GM19351 (cell line): ENCODE measurements at regions not wholly inside any gene's neighbourhood (a gene's known extent, or its start where the extent isn't known, plus 50 kb on each side); places are given as distances from the start of the nearest gene placed in this dataset.

Source experiments
- ATAC-seq: cut with Tn5 transposase; IDR thresholded peaks from one replicate; pipeline ENCODE4 v1.9.1; 2021; ENCODE audit warnings: mild to moderate bottlenecking, moderate library complexity; ENCODE audit not compliant: unreplicated experiment

DNA sequence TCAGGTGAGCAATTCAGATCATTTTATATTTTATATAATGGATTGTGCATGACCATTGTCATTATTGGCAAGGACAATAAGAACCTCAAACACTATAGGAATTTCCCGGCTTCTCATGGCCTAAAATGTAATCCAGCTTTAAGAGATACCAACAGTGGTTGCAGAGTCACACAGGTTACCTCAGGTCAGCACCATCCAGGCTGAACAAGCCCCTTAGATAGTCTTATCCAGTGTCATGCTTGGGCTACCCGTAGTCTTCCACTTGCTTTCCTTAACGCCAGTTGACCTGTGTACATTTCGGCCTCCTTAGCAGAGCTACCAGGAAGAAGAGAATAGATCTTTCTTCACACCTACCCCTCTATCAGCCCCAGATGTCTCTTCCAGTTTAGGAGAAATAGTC lies 293.3 kb upstream of the SYT4 start:
- no peak for ATAC-seq

DNA sequence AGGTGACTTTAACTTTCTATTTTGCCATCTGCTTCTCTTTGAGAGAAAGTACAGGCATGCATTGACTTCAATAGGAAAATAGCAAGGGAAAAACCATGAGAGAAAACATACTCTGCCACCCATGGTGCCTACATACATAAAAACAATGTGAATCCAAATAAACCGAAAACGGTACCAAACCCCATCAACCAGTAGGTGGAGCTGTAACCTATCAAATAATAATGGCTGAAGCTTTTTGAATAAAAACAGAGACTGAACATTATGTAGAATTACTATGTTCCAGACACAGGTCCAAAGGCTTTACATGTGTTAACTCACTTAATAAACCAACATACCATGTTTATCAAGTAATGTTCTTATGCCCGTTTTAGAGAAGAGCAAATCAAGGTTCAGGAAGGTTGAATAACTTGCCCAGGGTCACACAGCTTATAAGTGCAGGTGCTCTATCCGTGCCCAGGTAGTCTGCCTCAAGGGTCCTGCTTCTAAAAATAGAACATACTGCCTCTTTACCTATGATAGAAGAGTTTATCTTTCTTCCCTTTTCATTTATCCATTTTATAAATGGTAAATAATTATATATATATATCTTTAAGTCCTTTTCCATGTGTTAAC lies 293.9 kb upstream of the SYT4 start:
- ATAC-seq: peak; percentile 56

DNA sequence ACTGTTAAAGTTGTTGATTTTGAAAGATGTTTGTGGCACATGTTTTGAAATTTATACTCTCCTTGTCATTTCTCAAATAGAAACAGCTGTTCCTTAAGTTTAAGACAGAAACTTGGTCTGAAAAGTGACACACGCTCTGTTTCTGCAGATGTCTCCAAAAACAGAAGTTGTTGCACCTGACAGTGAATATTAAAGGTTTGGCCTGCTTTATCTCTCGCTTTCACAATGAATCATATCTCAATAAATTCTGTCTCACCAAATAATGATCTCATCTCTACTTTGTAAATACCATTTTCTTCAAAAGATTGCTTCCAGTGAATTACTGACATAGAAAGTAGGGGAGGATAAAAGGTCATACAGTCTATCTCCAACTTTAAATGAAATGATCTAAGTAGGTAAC lies 294.9 kb upstream of the SYT4 start:
- ATAC-seq: peak; percentile 85

DNA sequence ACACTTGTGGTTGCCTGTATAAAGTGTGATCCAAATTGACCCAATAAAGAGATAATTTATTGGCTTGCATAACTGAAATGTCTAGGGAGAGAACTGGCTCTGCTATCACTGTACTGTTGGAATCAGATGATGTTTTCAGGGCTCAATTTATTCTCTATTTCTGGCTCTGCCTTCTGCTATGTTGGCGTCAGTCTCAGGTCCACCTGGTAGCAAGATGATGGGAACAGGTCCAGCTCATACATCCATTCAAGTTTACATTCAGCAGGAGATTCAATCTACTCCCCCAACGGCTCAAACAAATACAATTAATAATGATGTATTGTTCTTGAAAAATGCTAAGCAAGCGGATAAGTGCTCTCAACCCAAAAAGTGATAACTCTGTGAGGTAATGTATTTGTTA lies 297.7 kb upstream of the SYT4 start:
- ATAC-seq: no peak

DNA sequence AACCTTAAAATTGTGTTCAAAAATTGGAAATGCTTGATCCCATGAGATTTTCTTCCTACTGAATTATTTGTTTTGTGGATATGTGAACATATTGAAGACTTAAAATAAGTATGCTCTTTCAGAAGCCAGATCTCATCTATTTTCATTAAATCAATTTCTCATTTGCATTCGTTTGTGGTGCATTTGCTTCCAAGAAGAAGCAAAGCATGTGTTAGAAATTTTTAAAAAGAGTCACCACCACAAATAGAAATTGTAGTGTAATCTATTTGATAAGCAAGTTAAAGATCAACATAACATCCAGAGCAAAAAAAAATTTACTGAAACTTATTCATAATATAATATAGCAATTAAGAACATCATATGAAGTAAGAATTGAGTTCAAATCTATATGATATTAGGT lies 300.9 kb upstream of the SYT4 start:
- ATAC-seq: no peak

DNA sequence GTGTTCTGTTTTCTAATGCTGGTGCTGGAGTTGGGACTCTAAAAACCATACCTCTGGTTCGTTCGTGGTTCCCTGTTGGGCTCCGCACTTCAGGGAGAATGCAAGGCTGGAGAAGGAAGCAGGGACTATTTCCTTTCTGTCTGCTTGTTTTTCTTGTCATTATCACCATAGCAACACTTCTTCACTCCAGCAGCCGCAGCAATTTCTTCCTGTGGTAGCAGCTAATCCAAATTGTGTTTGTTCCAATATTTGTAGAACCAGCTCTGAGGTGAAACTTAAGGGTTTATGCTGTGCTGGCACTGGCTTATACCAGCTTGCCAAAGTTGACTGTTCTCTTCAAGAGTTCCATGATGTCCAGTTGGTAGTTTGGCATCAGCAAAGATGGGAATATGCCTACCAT lies 301.4 kb upstream of the SYT4 start:
- ATAC-seq: no peak

DNA sequence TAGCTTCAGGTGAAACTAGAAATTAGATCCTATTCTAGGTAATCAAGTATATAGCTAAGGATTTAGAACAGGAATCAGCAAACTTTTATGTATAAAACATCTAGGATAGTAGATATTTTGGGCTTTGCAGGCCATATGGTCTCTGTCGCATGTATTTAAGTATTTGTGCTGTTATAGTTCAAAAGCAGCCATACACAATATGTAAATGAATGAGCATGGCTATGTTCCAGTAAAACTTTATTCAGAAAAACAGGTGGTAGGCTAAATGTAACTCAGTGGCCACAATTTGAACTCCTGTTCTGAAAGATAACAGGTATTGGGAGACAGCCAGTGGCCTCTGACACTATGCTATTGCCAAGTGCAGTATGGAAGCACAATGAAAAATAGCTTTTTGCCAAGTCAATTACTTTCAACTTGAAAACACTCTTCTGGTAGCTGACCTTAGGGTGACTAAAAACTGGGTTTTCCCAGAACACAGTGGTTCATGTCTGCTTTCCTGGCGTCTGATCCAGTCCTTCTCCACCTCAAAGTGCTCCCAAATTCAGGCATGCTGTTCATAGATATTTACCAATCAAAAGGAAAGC lies 304.7 kb upstream of the SYT4 start:
- no peak for ATAC-seq

DNA sequence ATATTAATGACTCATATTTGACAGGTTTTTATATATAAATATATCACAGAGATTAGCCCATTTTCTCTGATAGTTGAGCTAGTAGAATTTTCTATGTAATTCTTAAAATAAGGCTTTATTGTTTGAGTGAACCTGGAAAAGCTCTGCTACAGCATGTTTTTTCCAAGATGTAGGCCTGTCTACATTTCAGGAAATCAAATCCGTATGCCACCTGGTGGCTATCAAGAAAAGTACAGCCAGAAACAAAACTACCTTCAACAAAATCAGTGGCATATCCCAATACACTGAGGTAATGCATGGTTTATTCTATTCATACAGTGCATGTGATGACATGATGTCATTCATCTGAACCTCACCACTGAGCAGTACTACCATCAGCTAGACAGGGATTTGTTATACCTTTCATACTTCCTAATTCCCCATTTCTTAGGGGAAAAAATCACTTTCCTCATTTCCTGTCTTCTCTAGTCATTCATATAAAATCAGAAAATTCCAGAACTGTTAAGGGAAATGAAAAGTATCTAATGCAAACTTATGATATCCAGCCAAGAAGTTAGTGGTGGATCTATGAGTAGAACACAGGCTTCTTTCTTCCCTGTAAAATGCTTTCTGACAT lies 310.4 kb upstream of the SYT4 start:
- ATAC-seq: peak; percentile 79

DNA sequence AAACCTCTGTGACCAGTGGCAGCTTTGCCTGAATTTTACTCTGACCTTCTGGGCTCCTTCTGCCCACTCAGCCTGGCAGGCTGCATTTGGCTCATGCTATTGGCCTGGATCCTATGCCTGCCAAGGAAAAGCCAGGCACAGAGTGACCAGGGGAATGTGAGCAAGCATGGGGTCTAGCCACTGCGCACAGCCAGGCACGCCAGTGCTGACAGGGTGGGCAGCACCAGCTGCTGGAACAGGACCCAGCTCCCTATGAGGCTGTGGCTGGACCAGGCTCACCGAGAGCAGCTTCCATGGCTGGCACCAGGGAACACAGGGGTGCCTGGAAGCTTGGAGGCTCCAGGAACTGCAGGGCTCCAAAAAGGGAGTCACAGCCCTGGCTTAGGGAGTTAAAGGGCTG lies 311.5 kb upstream of the SYT4 start:
- no peak for ATAC-seq

DNA sequence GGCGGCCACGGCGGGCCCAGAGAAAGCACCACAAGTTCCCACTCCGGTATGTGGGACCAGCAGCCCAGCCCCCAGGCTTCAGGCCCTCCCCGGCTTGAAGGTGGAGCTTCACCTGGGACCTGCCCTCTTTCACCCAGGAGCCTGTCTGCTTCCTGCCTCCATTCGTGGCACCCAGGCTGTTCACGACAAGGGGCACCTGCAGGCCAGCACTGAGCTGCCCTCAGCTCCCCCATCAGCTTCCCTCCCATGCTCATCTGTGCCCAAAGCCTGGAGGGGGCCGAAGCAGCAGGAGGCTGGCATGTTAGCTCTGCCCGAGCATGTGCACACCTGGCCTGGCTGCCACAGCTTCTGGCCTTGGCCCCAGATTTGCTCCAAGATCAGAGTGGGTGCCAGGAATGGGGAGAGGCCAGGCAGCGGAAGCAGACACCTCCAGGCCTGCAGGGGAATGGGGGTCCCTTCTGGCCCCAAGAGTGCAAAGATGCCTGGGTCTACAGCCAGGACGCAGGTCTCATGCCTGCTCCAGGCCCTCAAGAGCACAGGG lies 312.4 kb upstream of the SYT4 start:
- ATAC-seq: no peak

DNA sequence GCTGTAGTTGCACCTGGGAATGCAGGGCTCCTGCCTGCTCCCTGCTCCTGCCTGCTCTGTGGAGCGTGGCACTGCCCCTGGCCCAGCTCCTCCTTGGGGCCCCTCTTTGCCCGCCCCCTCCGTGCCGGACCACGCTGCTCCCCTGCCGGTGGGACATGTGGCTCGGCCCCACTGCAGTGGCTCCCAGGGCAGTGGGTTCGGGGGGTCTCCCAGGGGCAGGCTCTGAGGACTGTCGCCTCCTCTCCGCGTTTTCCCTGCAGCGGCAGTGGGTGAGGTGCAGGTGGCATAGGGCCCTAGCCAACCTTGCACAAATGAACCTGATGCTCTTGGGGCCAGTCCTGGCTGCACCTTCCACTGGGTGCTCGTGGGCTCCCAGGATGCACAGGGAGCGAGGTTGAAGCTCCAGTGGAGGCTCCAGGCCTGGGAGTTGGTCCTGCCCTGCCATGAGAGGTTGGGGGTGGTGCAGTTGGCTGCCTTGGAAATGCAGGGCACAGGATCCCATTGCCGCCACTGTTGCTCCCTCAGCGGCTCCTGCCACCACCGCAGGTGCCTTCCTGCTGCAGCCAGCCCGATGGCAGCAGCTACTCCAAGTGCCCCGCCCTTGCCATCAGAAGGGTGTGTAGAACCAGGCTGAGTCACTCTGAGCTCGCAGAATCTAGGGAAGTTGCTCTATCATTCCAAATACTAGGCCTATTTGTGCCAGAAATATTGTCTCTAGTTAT lies 313.1 kb upstream of the SYT4 start:
- no peak for ATAC-seq

DNA sequence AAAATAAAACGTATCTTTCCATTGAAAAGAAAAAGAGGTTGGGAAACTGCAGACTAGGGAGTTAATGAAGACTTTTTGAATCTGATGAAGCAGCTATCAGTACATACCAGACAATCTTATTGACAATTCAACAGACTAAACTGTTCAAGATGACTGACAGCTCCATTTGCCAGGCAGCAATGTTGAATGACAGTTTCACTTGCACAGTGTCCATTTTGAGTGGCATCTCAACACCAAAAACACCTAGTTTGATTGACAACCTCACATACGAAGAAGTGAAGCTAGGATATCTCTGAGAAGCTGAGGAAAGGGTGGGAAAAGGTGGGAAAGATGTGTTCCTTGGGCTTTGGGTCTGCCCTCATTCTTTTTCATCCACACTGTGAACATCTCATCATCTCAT lies 315.0 kb upstream of the SYT4 start:
- ATAC-seq: no peak

DNA sequence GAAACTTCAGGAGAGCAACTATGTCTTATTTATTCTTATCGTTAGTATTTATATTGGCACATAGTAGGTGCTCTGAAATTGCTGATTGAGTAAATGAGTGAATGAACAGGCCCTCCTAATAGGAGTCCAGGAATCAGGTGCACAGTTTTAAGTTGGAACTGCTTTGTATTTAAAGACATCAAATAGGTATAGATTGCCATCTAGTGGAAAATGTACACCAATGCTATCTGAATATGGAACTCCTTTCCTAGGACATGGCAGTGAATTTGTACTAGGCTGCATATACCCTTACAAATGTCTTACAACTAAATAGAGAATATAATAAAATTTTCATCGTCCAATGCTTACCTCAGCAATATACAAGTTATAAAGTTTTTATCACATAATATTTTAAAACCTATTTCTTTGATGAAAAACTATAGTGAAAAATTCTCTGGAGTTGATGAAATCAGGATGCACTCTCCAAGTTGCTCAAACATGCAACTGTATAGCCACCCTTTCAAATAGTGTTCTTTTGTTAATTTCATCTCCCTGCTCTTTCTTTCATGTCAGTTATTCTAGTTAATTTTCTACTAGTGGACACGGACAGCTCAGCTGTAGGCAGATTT lies 318.9 kb upstream of the SYT4 start:
- ATAC-seq: peak; percentile 93

DNA sequence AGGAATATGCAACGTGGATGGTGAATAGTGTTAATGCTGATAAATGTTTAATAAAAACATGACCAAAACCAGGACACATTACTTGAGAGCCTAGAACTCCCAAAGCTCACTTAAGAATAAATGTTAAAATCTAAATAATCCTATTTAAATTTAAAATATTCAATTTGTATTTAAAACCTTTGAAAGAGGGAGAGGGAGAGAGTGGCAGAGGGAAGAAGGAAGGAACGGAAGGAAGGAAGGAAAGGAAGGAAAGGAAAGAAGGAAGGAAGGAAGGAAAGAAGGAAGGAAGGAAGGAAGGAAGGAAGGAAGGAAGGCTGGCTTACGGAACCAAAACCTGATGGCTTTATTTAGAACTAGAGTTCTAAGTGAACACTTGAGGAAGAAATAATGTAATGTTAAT lies 324.1 kb upstream of the SYT4 start:
- no peak for ATAC-seq

DNA sequence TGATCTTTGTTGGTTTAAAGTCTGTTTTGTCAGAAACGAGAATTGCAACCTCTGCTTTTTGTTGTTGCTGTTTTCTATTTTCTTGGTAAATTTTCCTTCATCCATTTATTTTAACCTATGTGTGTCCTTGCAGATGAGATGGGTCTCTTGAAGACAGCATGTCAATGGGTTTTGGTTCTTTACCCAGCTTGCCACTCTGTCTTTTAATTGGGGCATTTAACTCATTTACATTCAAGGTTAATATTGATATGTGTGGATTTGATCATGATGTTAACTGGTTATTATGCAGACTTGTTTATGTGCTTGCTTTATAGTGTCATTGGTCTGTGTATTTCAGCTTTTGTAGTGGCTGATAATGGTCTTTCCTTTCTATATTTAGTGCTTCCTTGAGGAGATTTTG lies 327.9 kb upstream of the SYT4 start:
- ATAC-seq: no peak

DNA sequence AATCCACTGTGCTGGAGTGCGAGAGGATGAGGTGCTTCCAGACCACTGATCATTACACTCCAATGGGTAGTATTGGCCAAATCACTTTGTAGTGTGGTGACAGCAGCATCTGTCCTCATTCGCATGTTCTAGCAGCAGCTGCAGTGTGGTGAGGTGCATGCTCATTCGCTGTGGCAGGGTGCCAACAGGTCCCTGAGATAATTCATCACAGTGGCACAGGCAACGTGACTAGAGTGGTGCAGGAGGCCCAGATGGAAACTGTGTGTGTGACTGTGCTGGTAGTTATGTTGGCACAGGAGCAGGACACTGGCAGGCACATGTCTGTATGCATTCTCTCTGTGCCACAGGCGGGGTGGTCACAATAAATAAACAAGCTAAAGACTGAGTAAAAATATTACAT lies 329.5 kb upstream of the SYT4 start:
- ATAC-seq: no peak

DNA sequence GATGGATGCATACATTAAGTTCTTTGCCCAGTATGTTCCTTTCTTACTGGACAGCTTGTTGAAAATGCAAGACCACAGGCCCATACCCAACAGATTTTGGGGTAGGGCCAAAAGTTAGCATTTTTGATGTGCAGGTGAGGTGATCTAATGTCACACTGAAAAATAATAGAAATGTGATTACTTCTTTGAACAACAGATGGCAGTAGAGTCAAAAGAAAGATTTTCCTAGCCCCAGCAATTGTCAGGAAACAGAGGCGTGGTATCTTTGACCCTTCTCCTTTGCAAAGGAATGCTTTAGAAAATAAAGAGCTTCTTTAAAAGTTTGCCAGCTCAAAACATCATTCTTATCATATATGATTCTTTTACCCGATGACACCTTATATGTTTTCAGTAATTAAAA lies 343.6 kb upstream of the SYT4 start:
- peak; percentile 90 for ATAC-seq

DNA sequence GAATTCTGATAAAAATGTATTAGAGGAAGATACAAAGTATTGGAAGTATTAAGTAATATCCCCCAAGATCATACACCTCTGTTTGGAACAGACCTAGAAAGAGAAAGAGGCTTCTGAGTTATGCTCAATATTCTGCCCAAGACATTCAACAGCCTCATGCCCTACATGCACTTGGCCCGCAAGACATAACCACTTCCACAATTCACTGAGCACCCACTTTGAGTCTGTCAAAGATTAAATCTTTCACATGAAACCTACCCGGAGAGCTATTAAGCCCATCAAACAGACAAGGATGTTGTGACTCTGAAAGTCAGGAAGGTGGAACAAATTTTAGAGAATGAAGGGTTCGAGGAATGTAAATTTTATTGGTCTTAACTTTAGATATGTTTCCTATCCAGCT lies 344.7 kb upstream of the SYT4 start:
- ATAC-seq: no peak

DNA sequence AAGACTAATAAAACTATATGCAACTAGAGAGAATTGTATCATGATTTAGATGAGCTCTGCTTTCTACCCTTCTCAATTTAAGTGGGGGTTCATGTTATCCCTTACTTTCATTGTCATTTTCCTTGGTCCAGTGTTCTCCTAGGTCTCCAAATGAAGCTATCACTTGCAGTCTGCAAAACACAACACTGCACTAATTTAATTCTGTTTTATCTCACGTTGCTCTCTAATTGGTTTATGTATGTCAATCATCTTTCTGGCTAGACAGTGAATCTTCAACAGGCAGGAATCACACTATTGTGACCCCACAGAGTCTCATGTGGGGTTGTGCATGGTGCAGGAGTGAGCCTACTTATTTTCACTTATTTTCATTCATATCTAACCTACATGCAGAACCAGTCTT lies 348.3 kb upstream of the SYT4 start:
- no peak for ATAC-seq

DNA sequence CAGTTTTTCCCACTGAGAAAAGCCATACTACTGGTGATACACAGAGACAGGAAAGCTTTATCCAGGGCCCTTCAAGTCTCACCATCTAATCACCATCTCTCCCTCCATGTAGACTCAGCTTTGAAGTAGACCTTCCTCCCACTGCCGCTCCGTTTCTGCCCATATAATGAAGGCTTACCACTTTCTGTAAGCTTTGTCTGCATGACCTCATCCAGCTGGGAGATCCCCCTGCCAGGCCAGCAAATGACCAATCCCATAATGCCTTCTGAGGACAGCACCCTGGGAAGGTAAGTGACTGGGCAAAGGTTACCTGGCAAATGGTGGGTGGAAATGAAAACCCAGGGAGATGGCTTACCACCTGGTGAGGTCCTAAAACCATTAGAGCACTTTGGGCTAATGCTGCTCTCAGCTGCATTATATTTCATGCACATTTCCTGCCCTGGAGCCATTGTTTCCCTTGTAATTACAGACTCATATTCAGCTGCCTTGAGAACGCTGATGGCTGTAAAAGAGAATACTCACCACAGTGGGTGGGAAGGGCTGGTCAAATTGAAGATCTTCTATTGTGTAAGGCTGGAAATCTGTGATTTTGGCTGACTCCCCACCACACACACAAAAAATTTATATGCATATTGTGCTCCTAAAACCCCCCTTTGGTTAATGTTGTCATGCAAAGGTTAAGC lies 350.7 kb upstream of the SYT4 start:
- ATAC-seq: no peak

DNA sequence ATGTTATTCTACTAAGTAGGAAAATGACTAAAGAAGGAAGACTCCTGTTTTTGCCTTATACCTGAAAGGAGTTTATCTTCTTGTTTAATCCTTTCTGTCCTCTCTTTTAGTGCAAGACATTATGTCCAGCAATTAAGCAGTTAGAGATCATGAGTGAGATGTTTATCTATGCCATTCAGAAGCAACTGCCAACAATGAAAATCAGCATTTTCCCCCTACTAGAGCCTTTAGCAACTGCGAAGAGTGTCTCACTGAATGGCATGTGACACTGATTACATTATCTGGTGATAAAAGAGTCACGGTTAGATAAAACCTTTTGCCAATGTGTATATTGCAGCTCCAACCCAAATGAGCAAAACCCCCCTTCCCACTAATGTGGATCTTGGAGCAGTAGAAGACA lies 357.7 kb upstream of the SYT4 start:
- no peak for ATAC-seq
